HCT116 (cell line): ENCODE measurements at regions not wholly inside any gene's neighbourhood (a gene's known extent, or its start where the extent isn't known, plus 50 kb on each side); places are given as distances from the start of the nearest gene placed in this dataset.

ENCODE experiments used
- ATAC-seq: fragments of 200-7000 bp; cut with Tn5 transposase; 2 replicates; pipeline ENCODE4 v1.9.1; 2020; ENCODE audit warnings: mild to moderate bottlenecking, moderate library complexity
- BruUV-seq: library from RNA; stranded (reverse); fragments of 400-500 nt; replicated peaks from 2 replicates; lab custom pipeline; 2021; lab: Mats Ljungman, UMichigan
- CTCF ChIA-PET: fragments of 300-600 bp; sonication (Branson Sonifier 250); formaldehyde crosslinking; loops from one replicate; lab custom pipeline; 2021; ENCODE audit warnings: antibody characterized with exemption; lab: Charles Lee
- POLR2A ChIA-PET: fragments of 300-600, 350-600 bp; sonication (Branson Sonifier 250); formaldehyde crosslinking; loops from one replicate; lab custom pipeline; 2021; ENCODE audit warnings: antibody characterized with exemption; lab: Charles Lee
- RAD21 ChIA-PET, 2 experiments: fragments of 300-600 bp; sonication (Branson Sonifier 250); formaldehyde crosslinking; loops; one replicate each; lab custom pipeline; 2023; ENCODE audit warnings: low total read pairs in 2 of 2; ENCODE audit not compliant: uncharacterized antibody in 2 of 2, unreplicated experiment in 2 of 2, low non-redundant PET in 1 of 2; lab: Charles Lee
- DNase-seq: peaks from one replicate; pipeline ENCODE4 v3.0.0-alpha.2; 2010; ENCODE audit warnings: low read depth, low spot score
- H2AFZ ChIP-seq: fragments of 200-600 bp; shearing (Covaris generic), sonication (generic); 2 replicates; pipeline ENCODE4 v1.6.1; 2017; ENCODE audit warnings: low read depth, mixed run types, mixed read lengths, antibody characterized with exemption, low read length; ENCODE audit not compliant: poor library complexity, severe bottlenecking
- H3K27ac ChIP-seq: 2 replicates; pipeline ENCODE4 v1.5.1; 2012; ENCODE audit warnings: low read depth, low read length
- H3K27me3 ChIP-seq: fragments of 200-600 bp; sonication (generic); 2 replicates; pipeline ENCODE4 v1.6.1; 2016; ENCODE audit warnings: mixed run types, low read length, mixed read lengths; ENCODE audit not compliant: insufficient read depth
- H3K36me3 ChIP-seq, 2 experiments: fragments of 200-500 bp in 1 of 2; fragments of 200-600 bp in 1 of 2; sonication (Bioruptor generic) in 1 of 2; sonication (generic) in 1 of 2; 2 replicates each; pipeline versions ENCODE4 v1.5.1 to v1.6.1; 2014 to 2016; ENCODE audit warnings: low read length in 2 of 2, inconsistent platforms in 1 of 2, mixed read lengths in 1 of 2, mixed run types in 1 of 2; ENCODE audit not compliant: insufficient read depth in 2 of 2, control insufficient read depth in 1 of 2
- H3K4me1 ChIP-seq, 2 experiments: fragments of 200-600 bp in 1 of 2; sonication (generic) in 1 of 2; 2 replicates each; pipeline versions ENCODE4 v1.5.1 to v1.6.1; 2012 to 2017; ENCODE audit warnings: low read length in 2 of 2, inconsistent platforms in 1 of 2, mild to moderate bottlenecking in 1 of 2, mixed read lengths in 1 of 2, mixed run types in 1 of 2, moderate library complexity in 1 of 2; ENCODE audit not compliant: insufficient read depth in 2 of 2, control insufficient read depth in 1 of 2
- H3K4me2 ChIP-seq: fragments of 200-600 bp; sonication (generic); 2 replicates; pipeline ENCODE4 v1.6.1; 2017; ENCODE audit warnings: mixed run types, low read length, mixed read lengths
- H3K4me3 ChIP-seq, 2 experiments: fragments of 200-600 bp in 1 of 2; sonication (generic) in 1 of 2; replicated peaks in 1 of 2; 2 replicates each; pipeline ENCODE4 v1.5.1; 2011 to 2016; ENCODE audit warnings: low read length in 2 of 2, control low read depth in 1 of 2, low read depth in 1 of 2, mild to moderate bottlenecking in 1 of 2, mixed read lengths in 1 of 2, mixed run types in 1 of 2
- H3K79me2 ChIP-seq: fragments of 200-600 bp; sonication (generic); 2 replicates; pipeline ENCODE4 v1.6.1; 2017; ENCODE audit warnings: mild to moderate bottlenecking, mixed run types, low read length, moderate library complexity, mixed read lengths; ENCODE audit not compliant: insufficient read depth
- H3K9ac ChIP-seq: fragments of 200-600 bp; sonication (generic); 2 replicates; pipeline ENCODE4 v1.6.1; 2016; ENCODE audit warnings: low read length, mixed read lengths
- H3K9me2 ChIP-seq: fragments of 200-600 bp; sonication (generic), shearing (Covaris generic); 2 replicates; pipeline ENCODE4 v1.6.1; 2017; ENCODE audit warnings: mixed run types, mild to moderate bottlenecking, moderate library complexity; ENCODE audit not compliant: insufficient read depth
- H3K9me3 ChIP-seq, 2 experiments: fragments of 200-500 bp in 1 of 2; fragments of 200-600 bp in 1 of 2; sonication (Bioruptor generic) in 1 of 2; sonication (generic) in 1 of 2; 2 replicates each; pipeline ENCODE4 v1.6.1; 2014 to 2017; ENCODE audit warnings: low read length in 2 of 2, mixed read lengths in 2 of 2, inconsistent platforms in 1 of 2, low read depth in 1 of 2, mild to moderate bottlenecking in 1 of 2, mixed run types in 1 of 2, moderate library complexity in 1 of 2; ENCODE audit not compliant: control insufficient read depth in 1 of 2, insufficient read depth in 1 of 2
- H4K20me1 ChIP-seq: fragments of 200-600 bp; sonication (generic), shearing (Covaris generic); 2 replicates; pipeline ENCODE4 v1.6.1; 2017; ENCODE audit warnings: mixed run types, mild to moderate bottlenecking, moderate library complexity; ENCODE audit not compliant: insufficient read depth
- CBX3 ChIP-seq: IDR thresholded peaks from 2 replicates; pipeline ENCODE4 v1.6.1; 2012; ENCODE audit warnings: low read depth
- CTCF ChIP-seq, 3 experiments: fragments of 200-600 bp in 1 of 3; sonication (generic) in 1 of 3; IDR thresholded peaks in 2 of 3; conservative IDR thresholded peaks in 1 of 3; 2 replicates each; pipeline ENCODE4 v1.5.1; 2012 to 2017; ENCODE audit warnings: low read depth in 2 of 3, low read length in 2 of 3, antibody characterized with exemption in 1 of 3, borderline replicate concordance in 1 of 3, control low read depth in 1 of 3, mild to moderate bottlenecking in 1 of 3, mixed read lengths in 1 of 3, mixed run types in 1 of 3, moderate library complexity in 1 of 3; ENCODE audit not compliant: insufficient read depth in 1 of 3
- EGR1 ChIP-seq: IDR thresholded peaks from 2 replicates; pipeline ENCODE4 v1.6.1; 2012; ENCODE audit warnings: low read depth
- ELF1 ChIP-seq: IDR thresholded peaks from 2 replicates; pipeline ENCODE4 v1.6.1; 2012; ENCODE audit warnings: low read depth, borderline replicate concordance
- EZH2 ChIP-seq: fragments of 200-600 bp; sonication (generic); IDR thresholded peaks from 2 replicates; pipeline ENCODE4 v1.6.1; 2017; ENCODE audit warnings: antibody characterized with exemption, mixed run types
- POLR2A ChIP-seq: IDR thresholded peaks from 2 replicates; pipeline ENCODE4 v1.7.0; 2011; ENCODE audit warnings: borderline replicate concordance; ENCODE audit not compliant: insufficient read depth, insufficient read length; ENCODE audit errors: extremely low read depth
- POLR2AphosphoS5 ChIP-seq: IDR thresholded peaks from 2 replicates; pipeline ENCODE4 v1.6.1; 2011; ENCODE audit warnings: mild to moderate bottlenecking, low read depth, low read length, moderate library complexity
- REST ChIP-seq: IDR thresholded peaks from 2 replicates; pipeline ENCODE4 v1.6.1; 2012; ENCODE audit warnings: low read depth
- SIN3A ChIP-seq: IDR thresholded peaks from 2 replicates; pipeline ENCODE4 v1.6.1; 2012; ENCODE audit warnings: low read depth
- SP1 ChIP-seq: IDR thresholded peaks from 2 replicates; pipeline ENCODE4 v1.6.1; 2012; ENCODE audit warnings: low read depth
- SRF ChIP-seq: IDR thresholded peaks from 2 replicates; pipeline ENCODE4 v1.6.1; 2012; ENCODE audit warnings: low read depth
- ZFX ChIP-seq: fragments of 450-650 bp; IDR thresholded peaks from 2 replicates; pipeline ENCODE4 v1.6.1; 2017
- intact Hi-C: fragments of 100-400 bp; cut with micrococcal nuclease; formaldehyde crosslinking; loops from 2 replicates; pipeline ENCODE4 v1.10.0; 2022

DNA sequence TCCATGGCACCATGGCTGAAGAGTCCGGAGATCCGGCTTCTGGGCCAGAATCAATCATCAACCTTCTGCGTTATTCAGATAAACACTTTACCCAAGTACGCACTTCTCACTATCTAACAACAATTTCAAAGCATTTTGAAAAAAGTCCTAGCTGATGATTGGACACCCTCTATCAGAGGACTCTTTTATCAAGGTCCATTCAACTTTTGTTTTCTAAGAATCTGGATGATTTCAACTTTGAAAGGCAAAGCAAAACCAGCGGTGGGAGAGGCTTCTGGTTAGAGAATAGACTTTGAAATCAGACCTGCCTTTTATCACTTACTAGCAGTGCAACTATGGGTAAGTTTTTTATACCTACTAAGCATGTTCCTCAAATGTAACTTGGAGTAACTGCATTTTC is 293.6 kb upstream of the TNP1 start:
- H3K9me3 ChIP-seq = no peaks in the 10 kb centered on the region
- no peak overlapping the region for H3K27ac ChIP-seq
- H3K9me2 ChIP-seq = no peaks in the 10 kb centered on the region
- H3K4me3 ChIP-seq = no peak overlapping the region
- no peaks in the 10 kb centered on the region for H4K20me1 ChIP-seq
- H3K4me1 ChIP-seq = no peaks in the 10 kb centered on the region
- DNase-seq (no peak), ATAC-seq (no peak)
- no peaks in the 10 kb centered on the region for H3K36me3 ChIP-seq
- intact Hi-C loops = no loop called here
- H3K4me2 ChIP-seq = no peak overlapping the region
- no peak overlapping the region for H3K9ac ChIP-seq
- H3K79me2 ChIP-seq = no peaks in the 10 kb centered on the region
- H2AFZ ChIP-seq = no peak overlapping the region
- POLR2A ChIA-PET = no interaction called here
- CTCF ChIA-PET = no interaction called here
- peaks cover 63% of the 10 kb centered on the region for H3K27me3 ChIP-seq
- TF ChIP-seq POLR2A = no peak
- no peak for TF ChIP-seq POLR2AphosphoS5
- no peak for TF ChIP-seq ELF1
- TF ChIP-seq EZH2 = no peak
- TF ChIP-seq SRF = no peak
- TF ChIP-seq SP1 = no peak
- no peak for TF ChIP-seq CBX3
- no peak for TF ChIP-seq ZFX
- TF ChIP-seq EGR1 = no peak
- no peak for TF ChIP-seq CTCF (IDR thresholded peaks at IDR 0.05 in 2 of 3, conservative IDR thresholded peaks at IDR 0.05 in 1 of 3; ENCODE audit: borderline replicate concordance in 1 of 3, insufficient read depth in 1 of 3, low read depth in 2 of 3, low read length in 2 of 3)
- no peak for TF ChIP-seq REST
- TF ChIP-seq SIN3A = no peak
- TF ChIP-seq, all 23 proteins: peak for 0
- BruUV-seq = no TSS peak
- RAD21 ChIA-PET = no interaction called here
